GM23248 (cell line): ENCODE measurements at regions not wholly inside any gene's neighbourhood (a gene's known extent, or its start where the extent isn't known, plus 50 kb on each side); places are given as distances from the start of the nearest gene placed in this dataset.

ENCODE experiments used
- EZH2 ChIP-seq: fragments of 200-600 bp; sonication (generic); IDR thresholded peaks from 2 replicates; pipeline ENCODE4 v1.6.1; 2018; ENCODE audit warnings: antibody characterized with exemption, mild to moderate bottlenecking; ENCODE audit not compliant: insufficient read depth, poor library complexity, severe bottlenecking
- EZH2phosphoT487 ChIP-seq: fragments of 200-600 bp; sonication (generic); IDR thresholded peaks from 2 replicates; pipeline ENCODE4 v1.6.1; 2018; ENCODE audit warnings: antibody characterized with exemption, moderate library complexity, mild to moderate bottlenecking, low read depth; ENCODE audit not compliant: insufficient read depth

DNA sequence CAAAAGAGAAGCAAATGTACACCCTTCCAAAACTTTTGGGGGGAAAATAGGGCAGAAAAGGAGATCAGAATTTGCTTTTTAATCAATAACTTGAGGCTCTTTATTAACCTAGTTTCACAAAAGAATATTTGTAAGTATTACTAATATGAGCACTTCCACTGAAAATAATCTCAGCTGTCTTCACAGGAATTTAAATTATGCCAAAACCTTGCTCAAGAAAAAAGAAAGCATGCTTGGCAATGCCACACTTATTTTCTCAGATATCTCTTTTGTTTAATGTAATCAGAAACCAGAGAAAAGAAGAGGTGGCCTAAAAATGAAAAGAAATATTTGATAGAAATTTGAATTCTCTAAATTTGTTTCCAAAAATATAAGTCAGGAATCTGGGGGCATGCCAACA, 234.9 kb upstream of the GPC6 start:
- TF ChIP-seq EZH2 (no peak), EZH2phosphoT487 (no peak)
